BLaER1 (cell line): ENCODE measurements at regions not wholly inside any gene's neighbourhood (a gene's known extent, or its start where the extent isn't known, plus 50 kb on each side); places are given as distances from the start of the nearest gene placed in this dataset.
"Not testable (repeated sequence)": the region's sequence is repeated elsewhere in the genome, so short reads cannot be mapped to it uniquely, and the experiment has no call there.

Experiments used
- H3K27ac ChIP-seq: shearing (Covaris generic); formaldehyde crosslinking; 2 replicates; pipeline ENCODE4 v1.8.1; 2022
- H3K27me3 ChIP-seq: shearing (Covaris generic); formaldehyde crosslinking; 2 replicates; pipeline ENCODE4 v1.8.1; 2022
- H3K36me3 ChIP-seq: shearing (Covaris generic); formaldehyde crosslinking; 2 replicates; pipeline ENCODE4 v1.8.1; 2022
- H3K4me1 ChIP-seq: shearing (Covaris generic); formaldehyde crosslinking; 2 replicates; pipeline ENCODE4 v1.8.1; 2022
- H3K4me2 ChIP-seq: shearing (Covaris generic); formaldehyde crosslinking; 2 replicates; pipeline ENCODE4 v1.8.1; 2022
- H3K4me3 ChIP-seq: shearing (Covaris generic); formaldehyde crosslinking; 2 replicates; pipeline ENCODE4 v1.8.1; 2022
- H3K9ac ChIP-seq: shearing (Covaris generic); formaldehyde crosslinking; 2 replicates; pipeline ENCODE4 v1.8.1; 2022
- H3K9me3 ChIP-seq: shearing (Covaris generic); formaldehyde crosslinking; 2 replicates; pipeline ENCODE4 v1.8.1; 2022
- H4K20me1 ChIP-seq: shearing (Covaris generic); formaldehyde crosslinking; 2 replicates; pipeline ENCODE4 v1.8.1; 2022
- Cebpa-rat ChIP-seq: shearing (Covaris generic); IDR thresholded peaks from 2 replicates; pipeline ENCODE4 v1.8.1; 2022

DNA sequence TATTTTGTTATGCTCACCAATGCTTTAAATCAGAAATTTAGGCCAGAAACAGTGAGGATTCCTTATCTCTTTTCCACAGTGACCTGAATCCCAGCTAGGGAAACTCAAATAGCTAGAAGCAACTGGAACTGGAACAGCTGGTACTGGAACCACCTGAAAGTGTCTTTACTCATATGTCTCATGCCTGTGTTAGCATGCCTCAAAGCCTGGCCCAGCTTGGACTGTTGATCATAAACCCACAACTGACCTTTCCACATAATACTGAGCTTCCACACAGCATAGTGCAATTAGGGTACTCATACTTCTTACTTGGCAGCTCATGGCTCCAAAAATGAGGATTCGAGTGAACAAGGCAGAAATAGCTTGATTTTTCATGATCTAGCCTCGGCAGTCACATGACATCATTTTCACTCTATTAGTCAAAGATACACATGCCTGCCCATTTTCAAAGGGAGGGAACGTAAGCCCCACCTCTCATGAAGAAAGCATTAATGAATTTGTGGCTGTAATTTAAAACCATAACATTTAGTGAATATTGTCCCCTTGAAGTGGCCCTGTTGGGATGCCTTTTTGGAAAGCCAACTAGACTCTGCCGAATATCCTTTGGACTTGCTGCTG lies 80.8 kb upstream of the ACSL1 start:
- H3K9me3 ChIP-seq, result peaks cover 5% of the 10 kb centered on the region
- no peaks in the 10 kb centered on the region for H3K36me3 ChIP-seq
- no peaks in the 10 kb centered on the region for H4K20me1 ChIP-seq
- no peak overlapping the region for H3K27ac ChIP-seq
- no peak overlapping the region for H3K9ac ChIP-seq
- H3K27me3 ChIP-seq, result no peaks in the 10 kb centered on the region
- no peak for TF ChIP-seq Cebpa-rat
- no peaks in the 10 kb centered on the region for H3K4me1 ChIP-seq
- no peak overlapping the region for H3K4me2 ChIP-seq
- H3K4me3 ChIP-seq, result no peak overlapping the region

- Histone ChIP-seq H3K36me3 (no peaks in the 10 kb centered on the region), H3K27me3 (no peaks in the 10 kb centered on the region), H3K9me3 (peaks cover 11% of the 10 kb centered on the region), H3K27ac (no peak overlapping the region), H3K9ac (no peak overlapping the region), H3K4me2 (no peak overlapping the region), H4K20me1 (no peaks in the 10 kb centered on the region), H3K4me3 (no peak overlapping the region), H3K4me1 (no peaks in the 10 kb centered on the region)
- TF ChIP-seq Cebpa-rat, result no peak
These were observed 81.4 kb upstream of the ACSL1 start for GRCh38 chr4:184907216-184907615.

DNA sequence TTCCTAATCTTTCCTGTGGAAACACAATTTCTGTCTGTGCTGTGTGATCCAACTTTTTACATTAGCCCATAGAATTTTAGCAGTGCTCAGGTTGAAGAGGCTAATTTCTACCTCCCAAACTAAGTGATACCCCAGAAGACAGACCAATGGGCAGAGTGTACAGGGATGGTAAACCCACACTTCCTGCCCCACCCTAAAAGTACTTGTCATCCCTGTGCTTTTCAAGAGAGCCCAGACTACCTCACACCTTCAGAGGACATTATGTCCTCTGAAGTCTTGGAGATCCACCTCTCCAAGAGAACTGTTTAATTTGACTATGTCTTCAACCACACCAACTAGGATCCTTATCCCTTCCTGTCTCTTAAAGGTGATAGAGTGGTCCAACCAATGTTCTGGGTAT lies 82.0 kb upstream of the ACSL1 start:
- H3K4me3 ChIP-seq, result no peak overlapping the region
- H4K20me1 ChIP-seq, result no peaks in the 10 kb centered on the region
- no peaks in the 10 kb centered on the region for H3K27me3 ChIP-seq
- no peaks in the 10 kb centered on the region for H3K4me1 ChIP-seq
- no peak for TF ChIP-seq Cebpa-rat
- H3K4me2 ChIP-seq, result no peak overlapping the region
- H3K9ac ChIP-seq, result no peak overlapping the region
- no peaks in the 10 kb centered on the region for H3K36me3 ChIP-seq
- H3K9me3 ChIP-seq, result peaks cover 17% of the 10 kb centered on the region
- no peak overlapping the region for H3K27ac ChIP-seq

GRCh38 chr4:184911310-184911709 lies 85.5 kb upstream of the ACSL1 start:
- Histone ChIP-seq H3K4me3 (no peak overlapping the region), H3K27ac (no peak overlapping the region), H3K27me3 (no peaks in the 10 kb centered on the region), H3K9ac (no peak overlapping the region), H3K36me3 (no peaks in the 10 kb centered on the region), H3K4me2 (no peak overlapping the region), H3K4me1 (no peaks in the 10 kb centered on the region), H4K20me1 (no peaks in the 10 kb centered on the region), H3K9me3 (peaks cover 46% of the 10 kb centered on the region)
- no peak for TF ChIP-seq Cebpa-rat

GRCh38 chr4:184913356-184914143 lies 87.8 kb upstream of the ACSL1 start:
- peaks cover 53% of the 10 kb centered on the region for H3K9me3 ChIP-seq
- H4K20me1 ChIP-seq, result no peaks in the 10 kb centered on the region
- no peak overlapping the region for H3K27ac ChIP-seq
- H3K4me2 ChIP-seq, result no peak overlapping the region
- no peaks in the 10 kb centered on the region for H3K4me1 ChIP-seq
- no peaks in the 10 kb centered on the region for H3K36me3 ChIP-seq
- no peak overlapping the region for H3K4me3 ChIP-seq
- no peak overlapping the region for H3K9ac ChIP-seq
- no peaks in the 10 kb centered on the region for H3K27me3 ChIP-seq
- no peak for TF ChIP-seq Cebpa-rat

GRCh38 chr4:184918799-184919198 lies 93.0 kb upstream of the ACSL1 start:
- not testable (repeated sequence) for H3K4me2 ChIP-seq, H4K20me1 ChIP-seq, H3K4me3 ChIP-seq, H3K9ac ChIP-seq, H3K4me1 ChIP-seq, H3K27me3 ChIP-seq, H3K27ac ChIP-seq, H3K36me3 ChIP-seq
- H3K9me3 ChIP-seq, result peaks cover 28% of the 10 kb centered on the region

DNA sequence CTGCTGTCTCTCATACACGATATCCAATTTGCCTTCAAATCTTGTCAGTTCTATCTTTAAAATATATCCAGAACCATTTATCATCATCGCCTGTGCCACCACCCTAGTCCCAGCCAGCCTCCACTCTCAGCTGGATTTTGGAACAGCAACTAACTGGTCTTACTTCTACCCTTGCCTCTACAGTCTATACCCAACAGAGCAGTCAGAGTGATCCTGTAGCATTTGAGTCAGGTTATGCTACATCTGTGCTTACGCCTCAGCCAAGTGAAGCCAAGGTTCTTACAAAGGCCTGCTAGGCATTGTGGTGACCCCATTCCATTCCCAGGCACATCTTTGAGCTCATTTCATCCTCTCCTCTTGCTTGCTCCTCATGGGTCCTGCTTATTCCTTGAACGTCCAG lies 95.7 kb upstream of the ACSL1 start:
- no peak overlapping the region for H3K4me3 ChIP-seq
- H4K20me1 ChIP-seq, result no peaks in the 10 kb centered on the region
- no peaks in the 10 kb centered on the region for H3K4me1 ChIP-seq
- H3K27me3 ChIP-seq, result no peaks in the 10 kb centered on the region
- no peak overlapping the region for H3K9ac ChIP-seq
- H3K9me3 ChIP-seq, result peaks cover 6% of the 10 kb centered on the region
- no peak overlapping the region for H3K4me2 ChIP-seq
- no peak for TF ChIP-seq Cebpa-rat
- H3K27ac ChIP-seq, result no peak overlapping the region
- no peaks in the 10 kb centered on the region for H3K36me3 ChIP-seq

DNA sequence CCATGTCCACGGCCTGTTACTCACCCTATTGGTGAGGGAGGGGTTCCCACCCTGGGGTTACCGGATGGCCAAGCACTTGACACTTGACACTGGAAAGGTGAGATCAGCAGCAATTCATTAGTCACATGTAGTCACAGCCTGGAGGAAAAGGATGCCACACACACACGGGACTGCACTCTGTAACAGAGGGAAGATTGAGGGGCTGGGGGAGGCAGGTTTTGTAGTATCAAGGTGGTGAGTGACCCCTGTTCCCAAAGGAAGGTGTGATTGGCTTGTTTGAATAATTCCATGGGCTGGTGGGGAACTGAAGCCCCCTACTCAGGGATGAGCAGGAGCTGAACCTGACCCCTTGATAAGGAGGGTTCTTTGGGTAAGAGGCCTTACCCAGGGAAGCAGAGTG lies 96.0 kb upstream of the HELT start:
- H3K4me1 ChIP-seq, result no peaks in the 10 kb centered on the region
- no peaks in the 10 kb centered on the region for H4K20me1 ChIP-seq
- no peaks in the 10 kb centered on the region for H3K27me3 ChIP-seq
- no peaks in the 10 kb centered on the region for H3K36me3 ChIP-seq
- H3K4me3 ChIP-seq, result no peak overlapping the region
- TF ChIP-seq Cebpa-rat, result no peak
- no peak overlapping the region for H3K9ac ChIP-seq
- no peak overlapping the region for H3K4me2 ChIP-seq
- H3K9me3 ChIP-seq, result no peaks in the 10 kb centered on the region; the same call in 1 of the 2 replicates
- H3K27ac ChIP-seq, result no peak overlapping the region

DNA sequence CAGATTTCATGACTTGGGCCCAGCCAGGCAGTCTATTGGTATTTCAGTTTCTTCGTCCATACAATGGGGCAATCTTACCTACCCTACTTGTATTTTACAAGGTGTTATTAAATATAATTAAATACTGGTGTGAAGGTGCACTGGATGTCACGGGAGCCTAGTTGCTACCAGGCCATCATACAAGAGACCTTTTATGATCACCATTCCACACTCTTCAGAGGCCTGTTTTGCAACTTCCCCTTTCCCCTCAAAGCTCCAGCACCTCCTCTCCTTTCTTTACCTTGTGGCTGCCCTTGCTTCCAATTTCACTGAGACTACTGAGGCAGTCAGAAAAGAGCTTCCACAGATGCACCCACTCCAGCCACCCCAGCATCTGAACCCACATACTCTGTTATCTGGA lies 93.8 kb upstream of the HELT start:
- Histone ChIP-seq H3K4me3 (no peak overlapping the region), H3K4me1 (no peaks in the 10 kb centered on the region), H3K27ac (no peak overlapping the region), H3K9ac (no peak overlapping the region), H4K20me1 (no peaks in the 10 kb centered on the region), H3K9me3 (peaks cover 13% of the 10 kb centered on the region), H3K4me2 (no peak overlapping the region), H3K27me3 (no peaks in the 10 kb centered on the region), H3K36me3 (no peaks in the 10 kb centered on the region)
- no peak for TF ChIP-seq Cebpa-rat

GRCh38 chr4:184929476-184929875 lies 88.8 kb upstream of the HELT start:
- no peak for TF ChIP-seq Cebpa-rat
- Histone ChIP-seq H3K36me3 (no peaks in the 10 kb centered on the region), H3K27ac (no peak overlapping the region), H3K27me3 (no peaks in the 10 kb centered on the region), H3K9ac (no peak overlapping the region), H4K20me1 (no peaks in the 10 kb centered on the region), H3K9me3 (peaks cover 13% of the 10 kb centered on the region), H3K4me1 (no peaks in the 10 kb centered on the region), H3K4me2 (no peak overlapping the region), H3K4me3 (no peak overlapping the region)
